ENCODE measurements at regions not wholly inside any gene's neighbourhood (a gene's known extent, or its start where the extent isn't known, plus 50 kb on each side); places are given as distances from the start of the nearest gene placed in this dataset.
"Not testable (repeated sequence)": the region's sequence is repeated elsewhere in the genome, so short reads cannot be mapped to it uniquely, and the experiment has no call there.

- intact Hi-C loops (cut with DNase I): no loop called here
- no peak for ATAC-seq
- no peak for DNase-seq
Observed at GRCh38 chr7:152594801-152595200, 81.1 kb downstream of the XRCC2 start.

- intact Hi-C loops (cut with DNase I): no loop called here
- ATAC-seq (no peak), DNase-seq (no peak)
Observed at GRCh38 chr7:152591976-152592375, 84.0 kb downstream of the XRCC2 start.

GRCh38 chr7:152590481-152590880, 85.5 kb downstream of the XRCC2 start:
- DNase-seq: no peak
- intact Hi-C loops (cut with DNase I): no loop called here
- ATAC-seq: no peak

GRCh38 chr7:152589821-152590220, 86.1 kb downstream of the XRCC2 start:
- intact Hi-C loops (cut with DNase I); ATAC-seq; DNase-seq: not testable (repeated sequence)

- peak in 1 of 2 donors; percentile 58 for ATAC-seq
- intact Hi-C loops (cut with DNase I): no loop called here
- DNase-seq: no peak
Observed at GRCh38 chr7:152588350-152588749, 87.6 kb downstream of the XRCC2 start.

- DNase-seq (no peak), ATAC-seq (no peak)
- intact Hi-C loops (cut with DNase I): no loop called here
Observed at GRCh38 chr7:152587366-152587765, 88.6 kb downstream of the XRCC2 start.

- ATAC-seq (no peak), DNase-seq (no peak)
- intact Hi-C loops (cut with DNase I): no loop called here
Observed at GRCh38 chr7:152583006-152583405, 92.9 kb downstream of the XRCC2 start.

- intact Hi-C loops (cut with DNase I): no loop called here
- no peak for ATAC-seq
- DNase-seq: no peak
Observed at GRCh38 chr7:152579070-152579469, 96.9 kb downstream of the XRCC2 start.

- intact Hi-C loops (cut with DNase I): no loop called here
- DNase-seq (no peak), ATAC-seq (no peak)
Observed at GRCh38 chr7:152577339-152577738, 98.6 kb downstream of the XRCC2 start.

GRCh38 chr7:152574892-152575548, 100.9 kb downstream of the XRCC2 start:
- intact Hi-C loops (cut with DNase I): no loop called here
- no peak for DNase-seq

GRCh38 chr7:152573186-152573585, 102.8 kb downstream of the XRCC2 start:
- DNase-seq; intact Hi-C loops (cut with DNase I); ATAC-seq: not testable (repeated sequence)

More at GRCh38 chr7:152574892-152575548, 100.9 kb downstream of the XRCC2 start:
- no peak for ATAC-seq

- DNase-seq: no peak
- ATAC-seq: no peak
- intact Hi-C loops (cut with DNase I): no loop called here
Observed at GRCh38 chr7:152572101-152572500, 103.8 kb downstream of the XRCC2 start.

GRCh38 chr7:152571068-152571467, 104.9 kb downstream of the XRCC2 start:
- DNase-seq (no peak), ATAC-seq (no peak)
- intact Hi-C loops (cut with DNase I): no loop called here

- ATAC-seq (no peak), DNase-seq (no peak)
- intact Hi-C loops (cut with DNase I): loop anchor here in 1 of 2 donors (10.0 kb wide), 1 partner anchor 56 kb away; no protein-coding TSS in a partner anchor
Observed at GRCh38 chr7:152568972-152569371, 107.0 kb downstream of the XRCC2 start.

GRCh38 chr7:152565731-152566130, 110.2 kb downstream of the XRCC2 start:
- intact Hi-C loops (cut with DNase I): loop anchor here in 1 of 2 donors (10.0 kb wide), 1 partner anchor 59 kb away; no protein-coding TSS in a partner anchor
- DNase-seq: no peak
- ATAC-seq: no peak

- intact Hi-C loops (cut with DNase I): loop anchor here in 1 of 2 donors (10.0 kb wide), 1 partner anchor 60 kb away; no protein-coding TSS in a partner anchor
- DNase-seq (no peak), ATAC-seq (no peak)
Observed at GRCh38 chr7:152564656-152565250, 111.2 kb downstream of the XRCC2 start.

GRCh38 chr7:152556013-152556755, 119.8 kb downstream of the XRCC2 start:
- ATAC-seq (no peak), DNase-seq (no peak)
- intact Hi-C loops (cut with DNase I): no loop called here

GRCh38 chr7:152553671-152554317, 118.0 kb upstream of the KMT2C start:
- intact Hi-C loops (cut with DNase I): no loop called here
- DNase-seq (no peak), ATAC-seq (no peak)

- intact Hi-C loops (cut with DNase I): no loop called here
- no peak for DNase-seq
- ATAC-seq: no peak
Observed at GRCh38 chr7:152551304-152552036, 115.7 kb upstream of the KMT2C start.

All from left cardiac atrium (tissue), 4 donors.